Umbilical cord (tissue), 1 donor: ENCODE measurements at regions not wholly inside any gene's neighbourhood (a gene's known extent, or its start where the extent isn't known, plus 50 kb on each side); places are given as distances from the start of the nearest gene placed in this dataset.
"Not testable (repeated sequence)": the region's sequence is repeated elsewhere in the genome, so short reads cannot be mapped to it uniquely, and the experiment has no call there.

Experiments used
- DNase-seq: peaks from one replicate; pipeline ENCODE4 v3.0.0-alpha.2; 2015; ENCODE audit warnings: low spot score

DNA sequence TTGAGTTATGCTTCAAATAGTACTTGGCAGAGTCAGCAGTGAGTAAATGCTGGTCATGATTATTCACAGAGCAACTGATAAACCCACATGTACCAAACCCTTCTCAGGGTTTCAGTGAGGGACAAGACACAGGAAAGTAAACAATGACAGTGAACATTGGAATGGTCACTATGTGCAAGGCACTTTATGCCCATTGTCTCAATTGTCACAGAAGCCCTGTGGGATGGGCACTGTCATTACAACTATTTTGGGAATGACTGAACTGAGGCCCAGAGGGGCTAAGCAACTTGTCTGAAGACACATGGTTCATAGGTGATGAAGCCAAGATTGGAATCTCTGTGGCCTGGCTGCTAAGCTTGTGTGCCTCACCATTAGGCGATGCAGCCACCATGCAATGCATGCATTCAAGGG, 238.5 kb downstream of the RBM19 start:
- no peak for DNase-seq

DNA sequence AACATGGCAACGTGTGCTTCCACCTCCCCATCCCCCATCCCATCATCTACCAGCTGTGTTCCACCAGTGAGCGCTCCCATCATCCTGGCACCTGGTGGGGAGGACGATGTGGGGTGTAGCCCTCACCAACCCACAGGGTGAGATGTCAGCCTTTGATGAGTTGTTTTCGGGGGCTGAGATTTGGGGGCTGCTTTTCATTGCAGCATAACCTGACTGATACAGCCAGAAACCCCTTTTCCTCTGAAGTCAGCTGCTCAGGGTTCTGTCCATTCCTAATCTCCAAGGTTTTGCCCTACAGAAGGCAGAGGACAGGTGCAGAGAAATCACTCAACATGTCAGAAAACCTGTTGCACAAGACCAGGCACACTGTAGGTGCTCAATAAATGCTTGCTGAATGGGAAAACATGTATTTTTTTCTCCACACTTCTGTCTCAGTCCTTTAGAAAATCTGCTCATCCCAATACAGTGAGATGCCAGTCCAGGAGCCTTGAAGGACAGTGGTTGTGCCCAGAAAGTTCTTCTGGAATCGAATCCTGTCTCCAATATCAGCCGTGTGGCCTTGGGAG, 239.8 kb downstream of the RBM19 start:
- DNase-seq, result no peak

DNA sequence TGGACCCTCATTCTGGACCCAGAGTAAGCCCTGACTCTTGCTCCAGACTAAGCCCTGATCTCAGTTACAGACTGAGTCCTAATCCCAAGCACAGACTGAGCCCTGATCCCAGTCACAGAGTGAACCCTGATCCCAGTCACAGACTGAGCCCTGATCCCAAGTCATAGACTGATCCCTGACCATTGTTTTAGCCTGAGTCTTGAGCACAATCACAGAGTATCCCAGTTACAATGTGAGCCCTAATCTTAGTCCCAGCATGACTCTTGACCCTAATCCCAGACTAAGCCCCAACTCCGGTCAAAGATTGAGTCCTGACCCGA, 240.6 kb downstream of the RBM19 start:
- DNase-seq, result no peak

DNA sequence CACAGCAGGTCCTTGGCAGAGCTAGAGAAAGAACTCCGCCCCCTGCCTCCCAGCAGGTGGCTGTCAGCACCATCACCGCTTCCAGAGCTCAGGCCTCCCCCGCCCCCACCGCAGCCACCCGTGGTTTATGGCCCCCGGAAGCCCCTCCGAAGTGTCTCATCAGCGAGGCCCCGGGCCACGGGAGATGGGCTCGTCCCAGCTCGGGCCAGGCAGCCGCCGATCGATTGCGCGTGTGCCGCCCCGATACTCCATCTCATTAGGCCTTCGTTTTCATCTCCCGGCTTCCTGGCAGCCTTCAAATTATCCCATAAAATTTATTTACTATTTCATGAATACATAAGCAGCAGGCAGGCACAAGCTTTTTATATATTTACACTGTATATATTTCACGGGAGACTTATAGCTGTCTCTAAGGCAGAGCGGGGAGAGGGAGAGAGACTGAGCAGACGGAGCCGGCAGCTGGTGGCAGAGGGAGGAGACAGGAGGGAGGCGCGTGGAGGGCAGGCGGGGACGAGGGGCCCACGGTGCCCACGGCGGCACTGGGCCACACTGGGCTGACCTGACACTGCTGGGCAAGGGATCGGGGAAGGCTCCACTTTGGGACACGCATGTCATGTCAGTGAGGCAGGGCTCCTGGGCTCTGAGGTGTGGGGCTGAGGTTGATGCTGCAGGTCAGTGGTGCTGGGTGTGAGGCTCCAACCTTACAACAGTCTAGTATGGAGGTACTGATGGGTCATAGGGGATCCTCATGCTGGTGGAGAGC, 241.2 kb downstream of the RBM19 start:
- DNase-seq, result no peak

DNA sequence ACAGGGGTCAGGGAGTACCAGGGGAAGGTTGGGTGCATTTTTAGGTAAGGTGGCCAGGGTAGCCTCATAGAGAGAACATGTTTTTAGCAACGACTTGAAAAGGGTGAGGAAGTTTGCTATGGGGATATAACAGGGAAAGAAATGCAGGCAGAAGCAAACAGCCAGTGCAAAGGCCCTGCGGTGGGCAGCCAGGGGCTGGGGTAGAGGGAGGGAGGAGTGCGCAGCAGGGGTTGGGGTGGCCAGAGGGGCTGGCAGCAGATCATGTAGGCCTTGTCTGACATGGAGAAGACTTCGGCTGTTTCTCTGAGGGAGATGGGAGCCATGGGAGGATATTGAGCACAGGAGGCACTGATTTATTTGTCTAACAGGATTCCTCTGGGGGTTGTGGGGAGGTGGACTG, 242.5 kb downstream of the RBM19 start:
- DNase-seq, result no peak

DNA sequence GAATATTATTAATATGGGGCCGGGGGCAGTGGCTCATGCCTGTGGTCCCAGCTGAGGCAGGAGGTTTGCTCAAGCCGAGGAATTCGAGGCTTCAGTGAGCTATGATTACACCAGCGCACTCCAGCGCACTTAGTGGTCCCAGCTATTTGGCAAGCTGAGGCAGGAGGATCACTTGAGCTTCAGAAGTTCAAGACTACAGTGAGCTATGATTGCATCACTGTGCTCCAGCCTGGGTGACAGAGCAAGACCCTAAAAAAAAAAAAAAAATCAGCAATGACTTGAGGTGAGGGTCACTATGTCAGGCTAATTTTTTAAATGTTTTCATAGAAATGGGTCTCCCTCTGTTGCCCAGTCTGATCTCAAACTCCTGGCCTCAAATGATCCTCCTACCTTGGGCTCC, 243.4 kb downstream of the RBM19 start:
- no peak for DNase-seq

DNA sequence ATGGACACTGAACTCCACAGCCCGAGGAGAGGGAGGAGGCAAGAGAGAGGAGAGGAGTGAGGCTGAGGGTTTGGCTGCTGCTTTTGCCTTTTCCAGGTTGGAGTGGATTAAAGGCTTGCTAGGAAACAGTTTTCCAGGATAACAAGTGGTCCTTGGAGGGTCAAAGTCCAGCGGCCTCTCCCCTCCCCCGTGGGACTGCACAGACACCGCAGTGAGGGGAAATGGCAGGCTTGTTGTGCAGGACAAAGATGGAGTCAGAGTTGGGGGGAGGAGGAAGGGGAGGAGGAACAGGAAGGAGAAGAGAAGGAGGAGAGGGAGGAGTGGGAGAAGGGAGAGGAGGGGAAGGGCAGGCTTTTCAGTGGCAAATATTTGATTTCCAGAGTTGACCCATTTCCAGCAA, 245.5 kb downstream of the RBM19 start:
- no peak for DNase-seq

DNA sequence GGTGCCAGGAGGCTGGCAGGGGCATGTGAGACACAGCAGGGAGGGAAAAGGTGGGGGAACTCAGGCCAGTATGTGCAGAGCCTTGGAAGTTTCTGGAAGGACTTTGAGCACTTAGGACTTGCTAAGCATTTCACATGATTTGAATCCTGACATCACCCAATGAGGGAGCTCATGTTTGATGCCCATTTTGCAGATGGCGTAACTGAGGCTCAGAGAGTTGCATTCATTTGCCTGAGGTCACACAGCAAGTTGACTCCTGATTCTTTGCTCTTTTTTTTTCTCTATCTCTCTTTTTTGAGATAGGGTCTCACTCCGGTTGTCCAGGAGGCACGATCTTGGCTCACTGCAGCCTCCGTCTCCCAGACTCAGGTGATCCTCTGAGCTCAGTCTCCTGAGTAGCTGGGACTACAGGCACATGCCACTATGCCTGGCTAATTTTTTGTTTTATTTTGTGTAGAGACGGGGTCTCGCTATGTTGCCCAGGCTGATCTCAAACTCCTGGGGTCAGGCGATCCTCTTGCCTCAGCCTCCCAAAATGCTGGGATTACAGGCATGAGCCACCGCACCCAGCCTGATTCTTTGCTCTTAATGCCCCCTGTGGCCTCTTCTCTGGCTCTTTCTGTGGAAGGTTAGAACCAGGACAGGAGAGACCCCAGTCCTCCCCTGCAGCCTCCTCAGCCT, 246.1 kb downstream of the RBM19 start:
- no peak for DNase-seq

DNA sequence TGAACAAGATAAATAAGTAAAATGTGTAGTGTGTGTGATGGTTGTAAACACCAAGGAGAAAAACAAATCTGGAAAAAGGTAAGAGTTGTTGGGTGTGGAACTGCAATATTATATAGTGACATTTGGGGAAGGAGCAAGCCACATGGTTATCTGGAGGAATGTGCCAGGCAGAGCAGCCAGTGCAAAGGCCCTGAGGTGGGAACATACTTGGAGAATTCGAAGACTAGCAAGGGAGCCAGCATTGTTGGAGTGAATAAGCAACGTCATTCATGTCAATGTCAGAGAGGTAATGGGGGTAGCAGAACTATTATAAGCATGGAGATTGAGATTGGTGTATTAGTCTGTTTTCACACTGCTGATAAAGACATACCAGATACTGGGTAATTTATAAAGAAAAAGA, 241.5 kb upstream of the LHX5 start:
- DNase-seq, result no peak

DNA sequence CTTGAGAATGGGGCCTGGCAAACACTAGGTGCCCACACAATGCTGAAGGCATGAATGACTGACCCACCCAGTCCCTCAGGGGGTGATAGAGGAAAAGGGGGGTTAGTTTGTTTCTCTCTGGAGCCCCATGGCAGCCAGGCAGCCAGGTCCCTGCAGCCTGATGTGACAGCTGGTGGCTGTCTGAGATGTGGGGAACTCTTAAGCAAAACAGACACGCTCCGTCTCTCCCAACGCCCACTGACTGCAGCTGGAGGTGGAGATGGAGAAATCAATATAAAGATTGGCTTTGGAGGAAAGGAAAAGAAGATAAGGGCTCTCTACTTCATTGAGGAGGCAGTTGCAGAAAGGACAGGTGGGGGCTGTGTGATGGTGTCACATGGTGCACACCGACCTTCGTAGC, 240.8 kb upstream of the LHX5 start:
- DNase-seq, result no peak

DNA sequence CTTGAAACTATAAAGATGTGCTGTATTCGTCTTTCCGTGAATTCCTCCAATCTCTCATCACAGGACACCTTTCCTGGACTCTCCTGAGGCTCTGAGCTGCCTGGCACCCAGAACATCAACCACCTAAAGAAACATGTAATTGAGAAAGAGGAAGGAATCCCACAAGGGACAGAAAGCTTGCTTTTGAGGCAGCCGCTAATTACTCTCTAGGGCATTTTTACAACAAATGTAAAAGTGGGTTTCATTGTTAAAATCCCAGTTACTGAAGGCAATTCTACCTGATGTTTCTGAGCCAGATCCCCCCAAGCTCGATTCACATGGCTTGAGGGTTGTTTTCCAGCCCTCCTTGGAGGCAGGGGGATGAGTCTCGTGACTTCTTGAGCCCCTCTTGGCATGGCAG, 238.5 kb upstream of the LHX5 start:
- no peak for DNase-seq

DNA sequence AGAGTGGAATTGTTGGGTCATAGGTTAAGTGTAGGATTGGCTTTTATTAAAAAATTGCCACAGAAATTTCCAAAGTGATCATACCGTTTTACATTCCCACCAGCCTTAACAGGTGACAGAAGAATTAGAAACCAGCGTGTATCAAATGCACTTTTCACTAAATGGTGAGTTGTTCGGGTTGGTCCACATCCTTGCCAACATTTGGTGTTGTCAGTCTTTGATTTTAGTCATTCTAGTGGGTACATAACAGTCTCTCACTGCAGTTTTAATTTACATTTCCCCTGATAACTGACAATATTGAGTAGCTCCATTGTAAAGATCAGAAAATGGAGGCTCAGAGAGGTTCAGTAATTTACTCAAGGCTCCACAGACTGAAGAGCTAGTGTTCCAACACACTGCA, 237.8 kb upstream of the LHX5 start:
- no peak for DNase-seq

DNA sequence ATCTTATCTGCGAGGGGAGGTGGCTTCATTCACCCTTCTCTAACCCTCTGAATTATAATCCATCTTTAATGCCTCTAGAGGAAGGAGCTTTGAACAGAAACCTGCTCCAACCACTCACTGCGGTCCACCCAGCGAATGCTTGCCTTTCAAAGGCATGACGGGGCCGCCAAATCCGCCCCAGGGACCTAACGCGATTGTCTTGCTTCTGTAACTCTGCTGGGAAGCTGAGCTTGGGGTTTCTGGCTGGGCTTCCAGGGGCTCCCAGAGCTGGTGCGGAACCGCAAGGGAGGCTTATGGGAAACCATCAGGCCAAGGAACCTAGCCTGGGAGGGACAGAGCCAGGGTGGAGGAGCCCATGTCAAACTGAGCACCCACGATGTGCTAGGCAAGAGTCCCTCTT, 231.2 kb upstream of the LHX5 start:
- no peak for DNase-seq

DNA sequence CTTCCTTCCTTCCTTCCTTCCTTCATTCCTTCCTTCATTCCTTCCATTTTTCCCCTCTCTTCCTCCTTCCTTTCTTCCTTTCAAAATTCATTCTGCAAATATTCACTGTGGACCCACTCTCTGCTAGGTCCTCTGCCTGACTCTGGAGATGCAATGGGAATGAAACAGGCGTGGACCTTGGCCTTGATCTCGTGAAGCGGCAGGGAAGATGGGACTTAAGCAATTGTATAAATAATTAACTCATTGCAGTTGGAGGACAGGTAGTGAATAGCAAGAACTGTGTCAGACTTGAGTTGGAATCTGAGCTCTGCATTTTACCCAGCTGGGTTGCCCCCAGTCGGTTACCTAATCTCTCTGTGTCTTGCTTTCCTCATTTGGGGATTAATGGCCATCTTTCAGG, 230.6 kb upstream of the LHX5 start:
- DNase-seq, result no peak

DNA sequence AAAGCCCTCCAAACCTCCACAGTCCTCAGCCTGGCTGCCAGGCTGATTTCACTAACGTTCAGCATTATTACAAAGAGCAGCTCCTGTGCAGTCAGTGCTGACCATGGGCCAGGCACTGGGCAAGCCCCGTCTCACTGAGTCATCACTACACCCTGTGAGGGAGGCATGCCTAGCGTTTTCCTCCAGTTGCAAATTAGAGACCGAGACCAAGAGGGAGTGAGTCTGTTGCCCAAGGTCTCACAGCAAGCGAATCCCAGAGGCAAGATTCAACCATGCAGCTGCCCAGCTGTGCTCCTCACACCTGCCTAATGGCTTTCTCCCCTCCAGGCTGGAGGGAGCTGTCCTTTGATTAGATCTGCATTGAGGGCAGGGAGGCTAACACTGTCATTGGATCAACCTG, 229.3 kb upstream of the LHX5 start:
- no peak for DNase-seq

DNA sequence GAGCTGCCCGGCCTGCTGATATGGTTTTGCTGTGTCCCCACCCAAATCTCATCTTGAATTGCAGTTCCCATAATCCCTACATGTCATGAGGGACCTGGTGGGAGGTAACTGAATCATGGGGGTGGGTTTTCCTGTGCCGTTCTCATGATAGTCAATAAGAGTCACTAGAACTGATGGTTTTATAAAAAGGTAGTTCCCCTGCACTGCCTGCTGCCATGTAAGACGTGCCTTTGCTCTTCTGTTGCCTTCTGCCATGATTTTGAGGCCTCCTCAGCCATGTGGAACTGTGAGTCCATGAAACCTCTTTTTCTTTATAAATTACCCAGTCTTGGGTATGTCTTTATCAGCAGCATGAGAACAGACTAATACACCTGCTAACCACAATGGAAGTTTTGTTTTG, 228.3 kb upstream of the LHX5 start:
- not testable (repeated sequence) for DNase-seq

DNA sequence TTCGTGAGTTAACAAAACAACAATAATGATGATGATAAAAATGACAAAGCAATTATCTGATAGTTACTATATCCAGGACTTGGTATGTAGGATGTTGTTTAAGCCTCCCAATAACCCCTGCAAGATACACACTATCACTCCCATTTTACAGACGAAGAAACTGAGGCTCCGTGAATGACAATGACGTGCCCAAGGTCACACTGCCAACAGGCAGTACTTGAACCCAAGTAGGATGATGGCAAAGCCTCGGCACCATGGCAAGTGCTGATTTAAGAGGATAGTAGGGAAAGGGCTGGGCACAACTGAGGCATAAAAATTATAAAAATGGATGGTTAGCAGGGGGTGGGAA, 226.8 kb upstream of the LHX5 start:
- no peak for DNase-seq

DNA sequence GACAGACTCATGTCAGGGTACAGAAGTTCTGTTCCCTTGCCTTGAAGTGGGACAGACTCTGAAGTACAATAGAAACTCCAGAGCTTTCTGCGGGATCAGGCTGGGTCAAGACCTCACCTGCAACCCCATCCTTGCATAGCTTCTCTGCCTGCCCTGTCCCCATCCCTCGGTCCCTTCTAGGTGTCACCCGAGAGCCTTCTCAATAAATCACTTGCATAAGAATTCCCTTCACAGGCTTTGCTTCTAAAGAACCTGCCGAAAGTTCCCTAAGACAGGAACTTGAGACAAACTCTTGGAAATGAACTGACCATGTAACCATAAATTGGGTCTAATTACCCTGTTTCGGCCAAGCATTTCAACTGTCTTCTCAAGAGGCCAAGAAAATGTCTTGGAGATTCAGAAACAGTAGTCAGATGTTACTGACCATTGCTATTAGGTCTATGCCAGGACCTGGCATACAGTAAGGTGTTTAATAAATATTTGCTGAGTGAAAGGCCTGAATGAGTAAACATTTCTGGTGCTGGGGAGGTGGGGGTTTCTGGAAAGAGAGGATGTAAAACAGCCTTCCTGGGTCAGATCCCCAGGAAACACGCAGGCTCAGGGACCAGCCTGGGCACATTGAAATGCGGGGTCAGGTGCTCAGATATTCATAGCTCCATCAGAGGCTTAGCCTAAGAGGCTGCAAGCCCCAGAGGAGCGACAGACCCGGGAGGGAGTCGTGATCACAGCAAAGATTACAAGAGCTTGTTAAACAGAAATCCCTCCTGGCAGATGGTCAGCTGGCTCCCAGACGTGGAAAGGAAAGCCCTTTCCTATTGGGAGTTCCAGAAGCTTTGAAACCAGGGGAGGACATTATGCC, 226.2 kb upstream of the LHX5 start:
- no peak for DNase-seq

DNA sequence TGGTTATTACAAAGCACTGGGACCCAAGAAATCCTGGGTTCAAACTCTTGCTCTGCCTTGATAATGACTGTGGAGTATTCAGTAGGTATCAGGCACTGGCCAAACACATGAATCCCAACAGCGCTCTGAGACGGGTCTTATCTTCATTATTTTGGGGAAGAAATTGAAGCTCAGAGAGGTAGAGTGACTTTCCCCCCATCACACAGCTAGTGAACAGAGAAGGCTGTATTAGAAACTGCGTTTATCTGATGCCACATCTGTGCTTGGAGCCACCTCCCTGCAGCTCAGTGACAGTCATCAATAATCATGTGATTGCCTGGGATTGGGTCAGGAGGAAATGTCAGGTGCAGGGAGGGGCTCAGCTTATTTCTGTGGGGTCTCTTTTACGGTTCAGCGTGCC, 225.4 kb upstream of the LHX5 start:
- no peak for DNase-seq

DNA sequence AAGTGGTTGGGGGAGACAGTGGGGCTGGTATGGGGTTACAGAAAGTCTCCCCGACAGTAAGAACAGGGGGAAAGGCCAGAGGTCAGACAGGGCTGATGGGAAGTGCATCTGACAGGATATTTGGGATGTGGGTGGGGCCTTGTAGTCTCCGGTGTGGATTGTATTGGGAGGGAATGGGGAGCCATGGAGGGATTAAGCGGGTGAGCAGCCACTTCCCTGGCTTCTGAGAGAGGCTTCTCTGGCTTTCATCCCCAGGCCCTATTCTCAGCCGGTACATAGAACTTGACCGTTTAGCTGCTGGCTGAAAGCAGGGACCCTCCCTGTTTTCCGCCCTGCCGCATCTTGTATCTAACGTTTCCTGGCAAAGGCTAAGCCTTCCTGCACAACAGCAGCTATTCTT, 222.0 kb upstream of the LHX5 start:
- no peak for DNase-seq

DNA sequence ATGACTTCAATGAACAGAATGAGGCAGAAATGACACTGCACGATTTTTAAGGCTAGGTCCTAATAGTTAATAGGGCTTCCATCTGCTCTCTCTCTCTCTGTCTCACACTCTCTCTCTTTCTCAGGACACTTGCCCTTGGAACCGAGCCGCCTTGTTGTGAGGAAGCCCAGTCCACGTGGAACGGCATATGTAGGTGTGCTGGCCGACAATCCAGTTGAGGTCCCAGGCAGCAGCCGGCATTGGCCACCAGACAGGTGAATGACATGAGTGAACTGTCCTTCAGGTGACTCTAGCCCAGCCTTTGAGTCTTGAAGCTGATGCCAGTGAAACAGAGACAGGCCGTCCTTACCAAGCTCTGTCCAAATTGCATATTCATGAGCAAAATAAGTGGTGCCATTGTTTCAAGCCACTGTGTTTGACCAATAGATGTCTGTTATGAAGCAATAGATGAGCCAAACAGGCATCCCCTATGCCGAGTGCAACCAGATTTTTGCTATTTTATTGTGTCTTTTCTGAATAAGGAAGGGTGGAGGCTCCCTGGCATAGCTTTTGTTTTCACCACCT, 217.5 kb upstream of the LHX5 start:
- no peak for DNase-seq

DNA sequence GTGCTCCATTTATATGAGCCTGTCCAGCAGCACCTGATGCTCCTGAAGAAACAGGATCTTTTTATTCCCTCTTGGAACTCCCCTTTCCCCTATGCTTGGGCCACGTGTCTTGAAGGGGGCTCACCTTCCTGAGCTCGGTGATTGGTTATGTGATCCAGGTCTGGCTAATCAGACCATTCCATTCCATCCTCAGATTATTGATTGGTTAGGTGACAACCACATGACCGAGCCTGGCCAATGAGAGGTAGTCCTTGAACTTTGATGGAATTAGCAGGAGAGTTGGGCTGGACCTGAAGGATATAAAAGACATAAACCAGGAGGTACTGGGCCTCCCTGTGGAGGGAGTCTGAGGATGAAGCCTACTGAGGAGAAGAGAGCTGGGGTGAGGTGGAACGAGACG, 216.6 kb upstream of the LHX5 start:
- no peak for DNase-seq
